HepG2 (cell line): ENCODE measurements at regions not wholly inside any gene's neighbourhood (a gene's known extent, or its start where the extent isn't known, plus 50 kb on each side); places are given as distances from the start of the nearest gene placed in this dataset.

Experiments used
- DNMT1 ChIP-seq: sonication (generic); formaldehyde crosslinking; IDR thresholded peaks from 2 replicates; pipeline ENCODE4 v1.5.1; 2020; ENCODE audit warnings: mild to moderate bottlenecking, missing genetic modification reagents
- DPF2 ChIP-seq: sonication (generic); formaldehyde crosslinking; IDR thresholded peaks from 2 replicates; pipeline ENCODE4 v1.4.0; 2020; ENCODE audit warnings: mild to moderate bottlenecking, low read depth, missing genetic modification reagents, borderline replicate concordance
- EP300 ChIP-seq, 3 experiments: sonication (generic) in 1 of 3; formaldehyde crosslinking in 1 of 3; IDR thresholded peaks; 2 replicates each; pipeline versions ENCODE4 v1.5.1 to v1.6.1; 2011 to 2020; ENCODE audit warnings: low read depth in 2 of 3, low read length in 2 of 3, borderline replicate concordance in 1 of 3, improper control_type of control experiment in 1 of 3, mild to moderate bottlenecking in 1 of 3, missing genetic modification reagents in 1 of 3, moderate library complexity in 1 of 3
- GTF2F1 ChIP-seq: fragments of 150-350 bp; IDR thresholded peaks from 2 replicates; pipeline ENCODE4 v1.6.1; 2014; ENCODE audit warnings: low read length
- HMG20A ChIP-seq: IDR thresholded peaks from 2 replicates; pipeline ENCODE4 v1.6.1; 2016; ENCODE audit warnings: borderline replicate concordance
- NR1H2 ChIP-seq: sonication (generic); formaldehyde crosslinking; IDR thresholded peaks from 2 replicates; pipeline ENCODE4 v1.8.1; 2022; ENCODE audit warnings: low read depth, missing genetic modification reagents, borderline replicate concordance
- PRMT3 ChIP-seq: sonication (generic); formaldehyde crosslinking; IDR thresholded peaks from 2 replicates; pipeline ENCODE4 v1.8.1; 2022; ENCODE audit warnings: low read depth, mild to moderate bottlenecking, moderate library complexity, missing genetic modification reagents, borderline replicate concordance
- SMC3 ChIP-seq: IDR thresholded peaks from 2 replicates; pipeline ENCODE4 v1.6.1; 2011; ENCODE audit warnings: low read length, improper control_type of control experiment
- SOX5 ChIP-seq: IDR thresholded peaks from 2 replicates; pipeline ENCODE4 v1.6.1; 2016; ENCODE audit warnings: borderline replicate concordance
- TBX2 ChIP-seq: sonication (generic); formaldehyde crosslinking; IDR thresholded peaks from 2 replicates; pipeline ENCODE4 v1.5.0; 2020; ENCODE audit warnings: missing genetic modification reagents, mild to moderate bottlenecking, borderline replicate concordance
- TCF7 ChIP-seq: sonication (generic); IDR thresholded peaks from 2 replicates; pipeline ENCODE4 v1.6.1; 2016; ENCODE audit warnings: antibody characterized with exemption, low read depth
- ZMYM2 ChIP-seq: sonication (generic); formaldehyde crosslinking; IDR thresholded peaks from 2 replicates; pipeline ENCODE4 v1.8.0; 2022; ENCODE audit warnings: mild to moderate bottlenecking, missing genetic modification reagents
- ZNF619 ChIP-seq: sonication (generic); formaldehyde crosslinking; IDR thresholded peaks from 2 replicates; pipeline ENCODE4 v1.4.0; 2020; ENCODE audit warnings: mild to moderate bottlenecking, missing genetic modification reagents
- ZNF772 ChIP-seq: sonication (generic); formaldehyde crosslinking; IDR thresholded peaks from 2 replicates; pipeline ENCODE4 v1.5.0; 2020; ENCODE audit warnings: mild to moderate bottlenecking, missing genetic modification reagents
- TF ChIP-seq, protein P1 (sequence below): sonication (generic); formaldehyde crosslinking; IDR thresholded peaks from 2 replicates; pipeline ENCODE4 v1.4.0; 2020; ENCODE audit warnings: missing genetic modification reagents, borderline replicate concordance
- TF ChIP-seq, protein P2 (sequence below), 2 experiments: sonication (generic) in 1 of 2; formaldehyde crosslinking in 1 of 2; IDR thresholded peaks; 2 replicates each; pipeline versions ENCODE4 v1.4.0 to v1.6.1; 2016 to 2020; ENCODE audit warnings: borderline replicate concordance in 1 of 2, low read depth in 1 of 2, mild to moderate bottlenecking in 1 of 2, missing genetic modification reagents in 1 of 2
- TF ChIP-seq, protein P3 (sequence below): sonication (generic); formaldehyde crosslinking; IDR thresholded peaks from 2 replicates; pipeline ENCODE4 v1.4.0; 2020; ENCODE audit warnings: missing genetic modification reagents
- TF ChIP-seq, protein P4 (sequence below): IDR thresholded peaks from 2 replicates; pipeline ENCODE4 v1.6.1; 2012; ENCODE audit warnings: low read depth, low read length, improper control_type of control experiment

DNA sequence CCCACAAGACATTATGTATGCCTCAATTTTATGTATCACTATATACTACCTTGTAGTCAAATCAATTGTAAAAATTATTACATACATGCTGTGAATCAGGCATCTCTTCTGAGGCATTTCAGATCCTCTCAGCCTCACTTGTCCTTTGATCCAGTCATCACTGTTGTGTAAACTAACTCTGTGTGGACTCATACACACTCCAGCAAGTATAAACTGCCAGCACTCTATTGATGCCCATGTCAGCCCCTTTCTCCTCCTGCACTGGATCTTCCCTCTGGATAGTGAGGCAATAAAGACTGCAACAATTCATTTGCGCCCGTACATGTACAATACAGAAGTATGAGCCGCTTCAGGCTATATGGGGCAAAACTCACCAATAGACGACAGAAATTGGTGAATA, 364.7 kb upstream of the TGFBR2 start (continued):
- TF ChIP-seq, protein P1, sequence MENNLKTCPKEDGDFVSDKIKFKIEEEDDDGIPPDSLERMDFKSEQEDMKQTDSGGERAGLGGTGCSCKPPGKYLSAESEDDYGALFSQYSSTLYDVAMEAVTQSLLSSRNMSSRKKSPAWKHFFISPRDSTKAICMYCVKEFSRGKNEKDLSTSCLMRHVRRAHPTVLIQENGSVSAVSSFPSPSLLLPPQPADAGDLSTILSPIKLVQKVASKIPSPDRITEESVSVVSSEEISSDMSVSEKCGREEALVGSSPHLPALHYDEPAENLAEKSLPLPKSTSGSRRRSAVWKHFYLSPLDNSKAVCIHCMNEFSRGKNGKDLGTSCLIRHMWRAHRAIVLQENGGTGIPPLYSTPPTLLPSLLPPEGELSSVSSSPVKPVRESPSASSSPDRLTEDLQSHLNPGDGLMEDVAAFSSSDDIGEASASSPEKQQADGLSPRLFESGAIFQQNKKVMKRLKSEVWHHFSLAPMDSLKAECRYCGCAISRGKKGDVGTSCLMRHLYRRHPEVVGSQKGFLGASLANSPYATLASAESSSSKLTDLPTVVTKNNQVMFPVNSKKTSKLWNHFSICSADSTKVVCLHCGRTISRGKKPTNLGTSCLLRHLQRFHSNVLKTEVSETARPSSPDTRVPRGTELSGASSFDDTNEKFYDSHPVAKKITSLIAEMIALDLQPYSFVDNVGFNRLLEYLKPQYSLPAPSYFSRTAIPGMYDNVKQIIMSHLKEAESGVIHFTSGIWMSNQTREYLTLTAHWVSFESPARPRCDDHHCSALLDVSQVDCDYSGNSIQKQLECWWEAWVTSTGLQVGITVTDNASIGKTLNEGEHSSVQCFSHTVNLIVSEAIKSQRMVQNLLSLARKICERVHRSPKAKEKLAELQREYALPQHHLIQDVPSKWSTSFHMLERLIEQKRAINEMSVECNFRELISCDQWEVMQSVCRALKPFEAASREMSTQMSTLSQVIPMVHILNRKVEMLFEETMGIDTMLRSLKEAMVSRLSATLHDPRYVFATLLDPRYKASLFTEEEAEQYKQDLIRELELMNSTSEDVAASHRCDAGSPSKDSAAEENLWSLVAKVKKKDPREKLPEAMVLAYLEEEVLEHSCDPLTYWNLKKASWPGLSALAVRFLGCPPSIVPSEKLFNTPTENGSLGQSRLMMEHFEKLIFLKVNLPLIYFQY (CRISPR knock-in tag) = no peak
- TF ChIP-seq TBX2 (CRISPR knock-in tag) (peak; percentile 52; the same call in 1 of the 2 replicates), ZNF619 (CRISPR knock-in tag) (no peak), DPF2 (0 out of 2 replicates have a peak, but pooled peaks have one; percentile 34), DNMT1 (no peak), GTF2F1 (no peak), EP300 (IDR thresholded peaks at IDR 0.05; ENCODE audit: low read depth in 2 of 2, low read length in 2 of 2) (peak in 1 of 2 experiments; percentile 68; a peak in 2 of 4 replicates), EP300 (CRISPR knock-in tag; IDR thresholded peaks at IDR 0.05; ENCODE audit: borderline replicate concordance) (no peak), TCF7 (peak; percentile 54; the same call in 1 of the 2 replicates), HMG20A (CRISPR knock-in tag) (peak; percentile 82; the same call in 1 of the 2 replicates), SOX5 (CRISPR knock-in tag) (peak; percentile 67; the same call in 1 of the 2 replicates), SMC3 (peak; percentile 8; the same call in 1 of the 2 replicates), ZMYM2 (CRISPR knock-in tag) (0 out of 2 replicates have a peak, but pooled peaks have one; percentile 36), ZNF772 (CRISPR knock-in tag) (0 out of 2 replicates have a peak, but pooled peaks have one; percentile 37), PRMT3 (CRISPR knock-in tag) (no peak), NR1H2 (CRISPR knock-in tag) (no peak)
- TF ChIP-seq, protein P2, sequence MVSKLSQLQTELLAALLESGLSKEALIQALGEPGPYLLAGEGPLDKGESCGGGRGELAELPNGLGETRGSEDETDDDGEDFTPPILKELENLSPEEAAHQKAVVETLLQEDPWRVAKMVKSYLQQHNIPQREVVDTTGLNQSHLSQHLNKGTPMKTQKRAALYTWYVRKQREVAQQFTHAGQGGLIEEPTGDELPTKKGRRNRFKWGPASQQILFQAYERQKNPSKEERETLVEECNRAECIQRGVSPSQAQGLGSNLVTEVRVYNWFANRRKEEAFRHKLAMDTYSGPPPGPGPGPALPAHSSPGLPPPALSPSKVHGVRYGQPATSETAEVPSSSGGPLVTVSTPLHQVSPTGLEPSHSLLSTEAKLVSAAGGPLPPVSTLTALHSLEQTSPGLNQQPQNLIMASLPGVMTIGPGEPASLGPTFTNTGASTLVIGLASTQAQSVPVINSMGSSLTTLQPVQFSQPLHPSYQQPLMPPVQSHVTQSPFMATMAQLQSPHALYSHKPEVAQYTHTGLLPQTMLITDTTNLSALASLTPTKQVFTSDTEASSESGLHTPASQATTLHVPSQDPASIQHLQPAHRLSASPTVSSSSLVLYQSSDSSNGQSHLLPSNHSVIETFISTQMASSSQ (IDR thresholded peaks at IDR 0.05; ENCODE audit: low read depth) = no peak
- TF ChIP-seq, protein P2 (CRISPR knock-in tag; IDR thresholded peaks at IDR 0.05; ENCODE audit: borderline replicate concordance) = no peak
- TF ChIP-seq, protein P3, sequence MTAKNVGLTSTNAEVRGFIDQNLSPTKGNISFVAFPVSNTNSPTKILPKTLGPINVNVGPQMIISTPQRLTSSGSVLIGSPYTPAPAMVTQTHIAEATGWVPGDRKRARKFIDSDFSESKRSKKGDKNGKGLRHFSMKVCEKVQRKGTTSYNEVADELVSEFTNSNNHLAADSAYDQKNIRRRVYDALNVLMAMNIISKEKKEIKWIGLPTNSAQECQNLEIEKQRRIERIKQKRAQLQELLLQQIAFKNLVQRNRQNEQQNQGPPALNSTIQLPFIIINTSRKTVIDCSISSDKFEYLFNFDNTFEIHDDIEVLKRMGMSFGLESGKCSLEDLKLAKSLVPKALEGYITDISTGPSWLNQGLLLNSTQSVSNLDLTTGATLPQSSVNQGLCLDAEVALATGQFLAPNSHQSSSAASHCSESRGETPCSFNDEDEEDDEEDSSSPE (CRISPR knock-in tag) = no peak
- TF ChIP-seq, protein P4, sequence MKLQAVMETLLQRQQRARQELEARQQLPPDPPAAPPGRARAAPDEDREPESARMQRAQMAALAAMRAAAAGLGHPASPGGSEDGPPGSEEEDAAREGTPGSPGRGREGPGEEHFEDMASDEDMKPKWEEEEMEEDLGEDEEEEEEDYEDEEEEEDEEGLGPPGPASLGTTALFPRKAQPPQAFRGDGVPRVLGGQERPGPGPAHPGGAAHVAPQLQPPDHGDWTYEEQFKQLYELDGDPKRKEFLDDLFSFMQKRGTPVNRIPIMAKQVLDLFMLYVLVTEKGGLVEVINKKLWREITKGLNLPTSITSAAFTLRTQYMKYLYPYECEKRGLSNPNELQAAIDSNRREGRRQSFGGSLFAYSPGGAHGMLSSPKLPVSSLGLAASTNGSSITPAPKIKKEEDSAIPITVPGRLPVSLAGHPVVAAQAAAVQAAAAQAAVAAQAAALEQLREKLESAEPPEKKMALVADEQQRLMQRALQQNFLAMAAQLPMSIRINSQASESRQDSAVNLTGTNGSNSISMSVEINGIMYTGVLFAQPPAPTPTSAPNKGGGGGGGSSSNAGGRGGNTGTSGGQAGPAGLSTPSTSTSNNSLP = peak; percentile 86
